NCI-H774 (cell line): ENCODE measurements at regions not wholly inside any gene's neighbourhood (a gene's known extent, or its start where the extent isn't known, plus 50 kb on each side); places are given as distances from the start of the nearest gene placed in this dataset.

Source experiments
- DNase-seq: peaks from one replicate; lab custom pipeline; 2025; lab: John Stamatoyannopoulos, UW

DNA sequence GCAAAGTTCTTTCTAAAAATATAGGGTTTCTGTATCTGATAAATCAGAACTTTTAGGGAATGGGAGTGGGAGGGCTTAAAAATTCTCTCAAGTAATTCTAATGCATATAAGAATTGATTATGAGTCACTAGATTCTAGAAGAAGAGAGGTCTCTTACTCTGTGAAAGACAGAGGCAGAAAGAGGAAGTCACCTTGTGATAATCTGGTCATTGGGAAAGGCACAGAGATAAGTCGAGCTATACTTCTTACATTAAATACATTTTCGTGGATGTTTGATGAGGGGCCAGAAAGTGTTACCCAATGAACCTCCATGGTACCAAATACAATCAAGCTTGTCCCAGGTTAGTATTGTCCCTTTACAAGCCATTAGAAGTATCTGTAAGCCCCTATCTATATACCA is 134.4 kb downstream of the MAD2L1 start:
- DNase-seq, result no peak

DNA sequence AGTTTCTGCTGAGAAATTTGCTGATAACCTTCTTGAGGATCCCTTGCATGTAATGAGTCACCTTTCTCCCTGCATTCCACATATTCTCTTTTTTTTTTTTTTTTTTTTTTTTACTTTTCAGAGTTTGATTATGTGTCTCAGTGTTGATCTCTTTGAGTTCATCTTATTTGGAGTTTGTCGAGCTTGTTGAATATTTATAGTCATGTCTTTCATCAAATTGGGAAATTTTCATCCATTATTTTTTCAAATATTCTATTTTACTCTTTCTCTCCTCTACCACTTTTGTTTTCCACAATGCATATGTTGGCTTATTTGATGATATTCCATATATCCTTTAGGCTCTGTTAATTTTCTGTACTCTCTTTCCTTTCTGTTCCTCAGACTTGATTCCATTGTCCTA is 136.1 kb downstream of the MAD2L1 start:
- DNase-seq, result no peak

DNA sequence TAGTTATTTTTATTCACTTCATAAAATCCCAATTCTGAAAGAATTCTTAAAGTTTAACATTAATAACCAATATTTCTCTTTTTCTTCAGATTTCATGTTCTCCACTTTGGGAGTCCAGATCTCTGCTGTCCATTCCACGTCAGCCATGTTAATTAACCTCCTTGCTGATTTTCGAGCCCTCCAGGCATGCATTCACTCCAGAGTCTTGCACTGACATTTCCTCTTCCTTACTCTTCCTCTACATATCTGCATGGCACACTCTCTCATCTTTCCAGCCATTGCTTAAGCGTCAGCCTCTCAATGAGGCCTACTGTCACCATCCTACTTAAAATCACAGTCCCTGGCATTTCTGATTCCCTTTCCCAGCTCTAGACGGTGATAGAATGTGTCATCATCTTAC is 144.8 kb downstream of the MAD2L1 start:
- no peak for DNase-seq

DNA sequence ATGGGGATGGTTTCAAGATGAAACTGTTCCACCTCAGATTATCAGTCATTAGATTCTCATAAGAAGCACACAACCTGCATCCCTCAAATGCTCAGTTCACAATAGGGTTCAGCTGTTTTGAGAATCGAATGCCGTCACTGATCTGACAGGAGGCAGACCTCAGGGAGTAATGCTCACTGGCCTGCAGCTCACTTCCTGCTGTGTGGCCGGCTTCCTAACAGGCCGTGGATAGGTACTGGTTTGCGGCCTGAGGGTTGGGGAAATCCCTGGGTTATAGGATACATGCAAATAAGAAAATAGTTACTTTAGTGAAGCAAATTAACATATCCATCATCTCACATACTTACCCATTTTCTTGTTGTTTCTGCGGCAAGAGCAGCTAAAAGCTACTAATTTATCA is 160.4 kb downstream of the MAD2L1 start:
- DNase-seq, result no peak

DNA sequence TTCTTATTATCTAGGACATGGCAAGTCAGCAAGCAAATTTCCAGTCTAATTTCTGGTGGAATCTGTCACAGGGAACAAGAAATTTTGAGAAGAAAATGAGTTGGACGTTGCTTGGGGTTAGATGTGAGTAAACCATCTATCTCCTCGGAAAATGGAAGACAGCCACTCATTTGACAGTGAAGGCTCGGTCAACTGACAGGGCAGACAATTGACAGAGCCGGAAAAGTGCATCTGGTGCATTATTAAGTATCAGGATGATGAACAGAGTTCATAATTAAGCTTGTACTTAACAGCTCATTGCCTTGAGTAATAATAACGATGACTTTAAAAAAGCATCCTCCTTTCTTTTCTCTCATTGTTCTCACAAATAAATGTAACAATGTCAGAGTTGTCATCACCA is 168.4 kb downstream of the MAD2L1 start:
- no peak for DNase-seq

DNA sequence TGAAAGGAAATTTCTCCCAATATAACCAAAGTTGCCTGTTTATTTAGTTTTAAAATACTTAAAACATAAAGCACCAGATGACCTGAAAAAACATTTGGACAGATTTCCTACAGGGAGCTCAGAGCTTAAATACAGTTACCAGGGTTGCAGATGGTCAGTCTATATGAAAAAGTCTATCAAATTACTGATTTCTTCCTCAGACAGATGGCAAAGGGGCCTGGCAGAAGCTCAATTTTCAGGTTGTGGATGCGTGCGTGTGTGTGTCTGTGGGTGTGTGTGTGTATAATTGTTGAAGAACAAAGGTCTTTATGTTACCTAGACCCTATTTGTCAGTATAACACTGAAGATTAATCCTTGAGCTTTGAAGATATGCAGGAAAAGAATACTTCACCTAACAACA is 169.4 kb downstream of the MAD2L1 start:
- DNase-seq, result no peak

DNA sequence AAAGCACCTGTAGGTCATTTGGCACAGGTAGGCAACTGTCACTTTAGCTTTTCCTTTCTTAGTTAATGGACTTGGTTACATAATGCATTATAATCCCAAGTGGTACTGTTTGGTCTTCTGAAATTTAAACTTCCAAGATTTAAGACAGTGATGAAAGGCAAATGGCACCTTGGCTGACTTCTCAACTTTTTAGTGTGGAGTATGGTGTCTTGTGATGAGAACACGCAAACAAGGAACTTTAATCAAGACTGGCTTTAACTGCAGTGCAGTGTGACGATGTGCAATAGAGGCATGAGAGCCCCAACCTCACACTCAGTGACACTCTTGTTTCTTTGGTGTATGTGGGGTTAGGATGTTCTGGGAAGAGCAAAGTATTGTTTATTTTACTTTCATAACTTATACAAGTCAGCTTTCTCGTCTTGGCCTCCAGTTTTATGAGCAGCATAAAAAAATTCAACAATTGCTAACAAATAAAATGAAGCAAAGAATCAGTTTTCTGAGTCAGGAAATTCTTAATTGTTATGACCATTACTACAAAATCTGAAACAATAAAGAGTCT is 171.9 kb downstream of the MAD2L1 start:
- DNase-seq, result no peak

DNA sequence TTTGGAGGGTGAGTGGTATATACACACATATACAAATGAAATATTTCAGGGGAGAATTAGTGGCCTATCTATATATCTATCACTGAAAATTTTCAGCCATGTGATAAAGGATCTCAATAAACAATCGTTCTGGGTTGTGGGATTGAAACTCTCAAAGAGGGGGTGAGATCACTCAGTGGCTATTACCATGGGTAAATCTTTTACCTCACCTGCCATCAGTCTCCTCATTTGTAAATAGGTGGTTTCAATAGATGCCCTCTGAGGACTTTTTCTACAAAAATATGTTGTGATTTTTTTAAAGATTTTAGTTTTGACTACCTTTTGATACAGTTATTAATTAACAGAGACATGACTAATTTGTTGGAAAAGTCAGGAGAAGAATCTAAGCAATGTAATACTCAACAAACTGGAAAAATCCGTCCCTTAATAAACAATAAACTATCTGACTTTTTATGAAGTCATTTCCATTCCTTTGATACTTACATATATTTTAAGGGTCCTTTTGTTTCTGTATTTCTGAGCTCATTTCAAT is 192.8 kb downstream of the MAD2L1 start:
- DNase-seq, result no peak

DNA sequence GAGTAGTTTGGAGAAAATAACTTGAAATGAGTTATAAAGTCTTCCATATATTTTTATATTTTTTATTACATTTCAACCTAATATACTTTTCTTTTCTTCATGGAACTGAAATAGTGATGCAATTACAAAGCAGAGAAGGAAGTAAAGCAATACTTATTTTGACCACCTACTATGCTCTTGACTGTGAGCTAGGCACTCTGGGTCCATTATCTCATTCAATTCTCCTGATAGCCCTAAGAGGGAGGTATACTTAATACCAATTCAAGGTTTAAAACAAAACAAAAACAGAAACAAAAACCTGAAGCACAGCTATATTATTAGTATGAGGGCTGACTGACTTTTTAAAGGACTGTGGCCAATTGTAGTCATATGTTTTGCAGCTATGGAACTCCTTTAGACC is 193.5 kb downstream of the MAD2L1 start:
- no peak for DNase-seq

DNA sequence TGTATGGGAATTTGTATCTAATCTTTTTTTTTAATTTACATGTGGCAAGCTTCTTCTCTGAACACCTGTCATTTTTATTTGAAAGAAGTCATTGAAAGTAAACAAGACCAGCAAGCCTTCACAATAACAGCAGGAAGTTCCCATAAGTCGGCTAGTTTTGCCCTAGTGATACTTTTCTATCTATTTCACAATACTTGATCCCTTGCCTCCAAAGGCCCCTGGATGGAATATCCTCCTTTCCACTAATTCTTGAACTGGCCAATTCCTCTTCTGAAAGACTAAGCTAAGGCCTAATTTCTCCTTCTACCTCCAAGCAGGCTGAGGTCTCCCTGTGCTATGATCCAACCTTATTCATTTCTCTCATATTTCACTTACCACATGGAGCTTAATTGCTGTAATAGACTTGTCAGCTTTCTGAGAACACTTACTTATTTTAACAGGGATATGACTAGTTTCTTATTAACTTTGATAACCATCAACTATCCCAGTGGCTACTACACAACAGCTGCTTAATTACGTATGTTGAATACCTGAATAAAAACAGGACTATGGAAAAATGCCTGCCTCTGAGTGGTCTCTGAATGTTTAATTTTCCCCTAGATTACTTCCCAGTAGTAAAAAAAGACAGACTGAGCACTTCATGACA is 194.2 kb downstream of the MAD2L1 start:
- no peak for DNase-seq

DNA sequence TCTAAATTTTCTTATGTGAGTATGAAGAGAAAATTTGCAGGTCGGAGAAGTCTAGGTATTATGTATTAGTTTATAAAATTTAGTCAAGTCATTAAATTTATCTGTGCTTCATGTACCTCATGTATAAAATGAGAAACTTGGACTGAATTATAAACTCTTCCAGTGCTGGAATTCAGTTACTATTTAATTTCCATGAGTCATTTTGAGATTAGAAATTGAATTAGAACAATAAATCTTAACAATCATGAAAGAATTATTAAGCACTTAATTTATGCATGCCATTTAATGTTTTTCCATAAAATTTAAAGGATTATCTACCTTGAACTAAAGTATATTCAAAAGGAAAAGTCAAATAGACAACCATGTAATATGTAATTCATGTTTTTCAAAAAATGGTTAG is 195.8 kb downstream of the MAD2L1 start:
- DNase-seq, result no peak

DNA sequence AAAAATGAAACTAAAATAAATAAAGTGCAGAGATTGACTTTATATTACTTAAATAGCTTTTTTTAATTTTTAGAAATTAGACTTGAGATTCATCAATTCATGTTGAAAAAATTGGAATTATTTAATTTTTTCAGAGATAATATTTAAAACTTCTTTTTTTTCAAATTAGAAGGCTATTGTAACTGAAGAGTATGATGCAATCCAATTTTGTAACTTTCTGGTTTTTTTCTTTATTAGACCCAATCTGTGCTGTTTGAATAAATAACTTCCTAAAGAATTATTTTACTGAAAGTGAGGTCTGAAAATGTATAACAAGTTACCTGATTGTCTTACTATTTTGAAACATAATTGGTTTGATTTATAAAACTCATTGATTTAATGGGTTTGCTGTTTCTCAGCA is 200.9 kb downstream of the MAD2L1 start:
- DNase-seq, result no peak

DNA sequence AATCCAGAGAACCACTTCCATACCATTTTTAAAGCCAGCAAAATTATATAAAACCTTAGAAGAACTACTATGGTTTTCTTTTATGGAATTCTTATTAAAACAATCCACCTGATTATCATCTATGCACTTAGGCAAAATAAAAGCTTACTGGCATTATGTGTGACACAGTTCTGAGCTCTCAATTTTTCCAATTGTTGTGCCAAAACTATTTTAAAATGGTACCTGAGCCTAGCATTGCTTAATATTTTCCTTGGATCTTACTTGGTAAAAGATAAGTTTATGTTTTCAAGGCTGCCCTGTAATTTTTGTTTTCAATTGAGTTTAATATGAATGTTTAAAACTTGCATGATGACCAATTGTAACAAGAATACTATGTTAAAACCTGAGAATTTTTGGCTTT is 201.3 kb downstream of the MAD2L1 start:
- no peak for DNase-seq

DNA sequence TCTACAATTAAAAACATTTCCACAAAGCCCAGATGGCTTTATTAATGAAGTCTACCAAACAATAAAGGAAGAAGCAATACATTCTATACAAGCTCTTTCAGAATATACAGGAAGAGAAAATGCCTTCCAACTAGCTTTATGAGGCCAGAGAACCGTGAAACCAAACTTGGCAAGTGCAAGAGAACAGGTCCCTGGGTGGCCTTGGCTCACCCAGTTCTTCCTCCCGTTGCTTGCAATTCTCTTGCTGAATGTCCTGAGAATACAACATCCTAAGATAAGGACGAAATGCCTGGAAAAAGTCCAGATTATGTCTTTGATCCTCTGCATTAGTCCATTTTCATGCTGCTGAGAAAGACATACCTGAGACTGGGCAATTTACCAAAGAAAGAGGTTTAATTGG is 204.9 kb downstream of the MAD2L1 start:
- DNase-seq, result no peak

DNA sequence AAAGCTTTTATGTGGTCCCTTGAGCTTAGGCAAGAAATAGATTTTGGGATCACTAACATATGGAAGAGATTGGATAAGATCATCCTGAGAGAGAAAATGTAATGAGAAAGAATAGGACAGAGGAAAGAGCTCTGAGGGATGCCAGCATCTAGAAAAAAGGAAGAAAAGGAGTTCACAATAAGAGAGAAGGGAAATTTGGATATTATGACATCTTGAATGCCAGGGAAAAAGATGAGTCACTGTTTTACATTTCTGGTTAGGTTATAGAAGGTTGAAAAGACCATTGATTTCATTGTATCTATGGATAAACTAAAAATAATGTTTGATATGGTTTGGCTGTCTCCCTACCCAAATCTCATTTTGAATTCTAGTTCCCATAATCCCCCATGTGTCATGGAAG is 208.5 kb downstream of the MAD2L1 start:
- no peak for DNase-seq

DNA sequence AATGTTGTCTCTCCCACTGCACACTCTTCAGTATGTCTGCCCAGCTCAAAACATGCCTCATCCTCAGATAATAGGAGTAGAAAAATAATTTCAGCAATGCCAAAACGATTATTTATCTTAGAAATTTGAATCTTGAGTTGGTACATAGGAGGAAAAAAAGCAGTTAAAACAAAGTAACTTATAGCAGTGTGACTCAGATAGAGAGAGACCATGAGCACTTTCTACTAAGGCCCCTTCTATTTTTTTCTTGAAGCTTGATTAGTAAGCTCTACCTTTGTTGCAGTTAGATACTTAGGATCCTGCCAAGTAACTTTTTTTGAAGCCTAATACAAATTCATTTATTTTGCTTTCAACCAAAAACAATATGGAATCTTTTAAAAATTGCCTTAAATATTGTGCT is 212.3 kb downstream of the MAD2L1 start:
- DNase-seq, result no peak

DNA sequence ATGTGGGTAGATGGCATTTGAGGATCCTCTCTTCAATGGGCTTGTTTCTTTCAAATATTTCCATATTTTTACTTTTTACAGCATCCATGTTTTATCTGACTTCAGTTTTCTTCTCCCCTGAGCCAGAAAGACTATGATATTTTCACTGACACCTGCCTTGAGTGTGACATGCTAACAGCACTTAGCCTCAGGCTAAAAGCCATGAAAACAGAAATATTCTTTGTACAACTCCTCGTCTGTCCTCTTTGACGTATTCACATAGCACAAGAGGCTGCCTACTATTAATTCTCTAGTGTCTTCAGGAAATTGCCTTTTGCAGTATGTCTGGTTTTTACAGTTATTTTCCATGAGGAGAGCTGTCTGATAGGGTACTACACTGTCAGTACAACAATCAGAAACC is 215.0 kb downstream of the MAD2L1 start:
- no peak for DNase-seq

DNA sequence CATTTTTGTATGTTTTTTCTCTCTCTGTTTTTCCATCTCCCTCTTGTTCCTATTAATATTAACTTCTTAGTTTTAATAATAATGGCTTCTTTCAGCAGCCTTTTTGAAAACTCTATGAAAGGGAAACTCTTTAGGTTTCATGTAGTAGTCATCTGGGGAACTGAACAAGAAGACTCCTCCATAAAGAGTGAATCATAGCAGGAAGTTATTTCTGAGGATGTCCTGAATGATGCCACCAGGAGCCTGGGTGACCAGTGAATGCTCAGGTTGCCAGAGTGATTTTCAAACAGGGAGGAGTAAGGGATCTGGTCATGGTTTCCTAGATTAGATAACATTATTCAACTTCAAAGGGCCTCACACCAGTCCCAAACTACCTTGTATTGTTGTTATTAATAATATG is 212.8 kb upstream of the PDE5A start:
- no peak for DNase-seq

DNA sequence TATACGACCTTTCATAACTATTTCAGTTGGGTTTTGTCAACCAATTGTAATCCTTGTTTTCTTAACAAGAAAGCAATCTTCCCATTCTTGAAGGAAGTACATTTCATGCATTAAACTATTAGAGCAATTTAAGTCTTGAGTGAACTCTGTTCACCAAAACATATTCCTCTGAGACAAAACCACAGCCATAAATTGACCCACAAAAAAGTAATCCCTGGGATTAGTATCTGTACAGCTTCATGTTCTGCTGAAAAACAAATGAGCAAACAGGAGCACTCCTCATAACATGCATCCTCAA is 207.0 kb upstream of the PDE5A start:
- no peak for DNase-seq

DNA sequence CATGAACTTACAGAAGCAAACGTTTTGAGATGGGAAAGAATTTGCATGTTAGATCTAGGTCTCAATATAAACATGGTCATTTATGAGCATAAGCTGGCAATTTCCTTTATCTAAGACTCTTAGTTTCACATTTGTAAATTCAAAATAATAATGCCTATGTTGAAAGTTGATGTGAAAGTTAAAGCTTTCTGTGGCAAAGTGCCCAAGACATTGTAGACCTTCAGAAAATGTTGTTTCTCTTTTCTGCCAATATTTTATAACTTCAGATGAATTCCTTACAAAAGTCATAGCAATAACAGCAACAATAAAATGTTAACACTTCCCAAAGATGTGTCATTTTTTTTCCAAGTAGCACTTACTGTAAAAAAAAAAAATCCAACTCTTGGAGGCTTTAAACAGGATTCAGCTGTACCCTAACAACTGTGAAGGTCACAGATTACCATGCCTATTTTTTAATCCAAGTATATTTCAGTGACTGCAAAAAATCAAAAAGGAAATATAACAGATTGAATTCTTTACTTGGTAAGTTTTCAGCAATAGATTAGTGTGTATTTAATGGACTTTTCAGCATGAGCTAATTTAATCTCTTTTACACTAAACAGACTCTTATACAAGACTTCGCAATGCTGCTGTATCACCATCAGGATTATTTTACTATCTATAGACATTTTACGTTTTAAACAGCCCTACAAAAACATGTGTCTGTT is 206.5 kb upstream of the PDE5A start:
- no peak for DNase-seq

DNA sequence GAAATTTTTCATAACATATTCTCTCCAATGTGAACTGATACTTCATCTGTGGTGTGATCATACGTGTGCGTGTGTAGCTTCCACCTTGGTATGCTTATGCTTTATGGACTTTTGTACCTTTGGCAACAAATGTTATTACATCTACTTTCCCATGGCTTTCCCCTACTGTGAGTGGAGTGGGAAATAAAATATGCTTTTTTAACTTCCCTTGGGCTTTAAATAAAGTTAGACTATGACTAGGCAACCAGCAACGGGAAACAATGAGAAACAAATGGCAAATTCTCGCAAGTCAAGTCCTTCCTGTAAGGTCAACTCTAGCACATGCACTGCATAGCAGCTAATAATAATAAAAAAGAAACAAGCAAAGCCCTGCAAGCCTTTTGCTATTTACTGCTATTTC is 205.0 kb upstream of the PDE5A start:
- no peak for DNase-seq

DNA sequence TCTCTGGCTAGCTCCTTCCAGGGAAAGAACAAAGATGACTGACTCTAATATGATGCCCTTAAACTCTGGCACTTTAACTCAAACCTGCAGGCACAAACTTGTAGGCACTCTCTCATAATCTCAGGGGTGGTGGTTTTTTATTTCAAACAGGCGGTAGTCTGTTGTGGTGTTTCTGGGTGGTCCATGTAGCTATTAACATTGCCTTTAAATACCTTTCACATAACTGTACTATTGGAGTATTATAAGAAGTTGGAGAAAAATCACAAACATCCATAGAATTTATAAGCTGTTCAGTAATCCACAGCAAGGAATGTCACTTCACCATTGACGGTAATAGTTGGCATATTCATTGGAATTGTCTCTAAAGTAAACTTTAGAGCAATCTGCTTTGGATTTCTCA is 204.2 kb upstream of the PDE5A start:
- DNase-seq, result no peak

DNA sequence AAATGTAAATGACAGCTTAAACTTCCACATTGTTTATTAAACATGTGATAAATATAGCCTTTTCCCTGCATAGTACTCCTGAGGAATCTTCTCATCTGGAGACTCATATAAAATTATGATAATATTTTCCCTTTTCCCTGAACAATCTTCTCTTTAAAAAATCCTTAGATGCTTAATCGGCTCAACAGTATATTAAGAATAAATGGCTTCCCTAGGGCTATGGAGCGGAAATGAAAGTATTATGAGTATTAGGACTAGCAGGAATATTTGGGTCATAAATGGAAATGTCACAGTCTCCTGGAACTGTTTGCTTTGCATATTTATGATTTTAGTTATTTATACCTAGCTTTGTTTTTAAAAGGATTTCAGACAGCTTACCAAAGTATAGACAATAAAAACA is 200.7 kb upstream of the PDE5A start:
- no peak for DNase-seq

DNA sequence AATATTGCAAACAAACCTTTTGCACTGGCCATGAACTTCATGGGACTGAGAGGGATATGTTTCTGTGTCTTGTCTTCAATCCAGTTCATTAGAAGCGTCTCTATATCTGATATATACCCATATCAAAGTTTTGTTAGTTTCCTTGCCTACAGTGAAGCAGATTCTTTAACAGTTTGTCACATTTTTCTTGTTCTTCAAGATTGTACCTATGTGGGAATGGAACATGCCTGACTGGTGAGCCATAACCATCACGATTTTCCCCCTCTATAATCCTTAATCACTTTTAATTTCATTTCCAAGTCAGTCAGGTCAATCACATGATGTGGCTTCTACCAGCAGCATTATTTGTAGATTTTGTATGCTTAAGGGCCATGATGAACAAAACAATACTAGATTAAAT is 197.1 kb upstream of the PDE5A start:
- DNase-seq, result no peak
